Keratinocyte (primary cell): ENCODE measurements at regions not wholly inside any gene's neighbourhood (a gene's known extent, or its start where the extent isn't known, plus 50 kb on each side); places are given as distances from the start of the nearest gene placed in this dataset.

ENCODE experiments used
- CTCF ChIP-seq, 3 experiments: IDR thresholded peaks in 1 of 3; conservative IDR thresholded peaks in 1 of 3; optimal IDR thresholded peaks in 1 of 3; 2 replicates in 2 of 3; 3 replicates in 1 of 3; pipeline versions ENCODE3 to v1.5.1; 2011; ENCODE audit warnings: low read length in 3 of 3, mild to moderate bottlenecking in 3 of 3, moderate library complexity in 2 of 3, control low read depth in 1 of 3, inconsistent platforms in 1 of 3; ENCODE audit not compliant: insufficient read depth in 2 of 3; ENCODE audit errors: extremely low read depth in 1 of 3
- EZH2 ChIP-seq: IDR thresholded peaks from one replicate; pipeline ENCODE4 v1.6.1; 2012; ENCODE audit warnings: inconsistent platforms, mild to moderate bottlenecking, low read length, moderate library complexity

GRCh38 chr3:13173186-13173585 is 100.0 kb upstream of the IQSEC1 start:
- TF ChIP-seq CTCF (optimal IDR thresholded peaks at IDR 0.05 in 1 of 3, IDR thresholded peaks at IDR 0.05 in 1 of 3, conservative IDR thresholded peaks at IDR 0.05 in 1 of 3; ENCODE audit: extremely low read depth in 1 of 3, insufficient read depth in 2 of 3, low read length in 3 of 3): no peak
- TF ChIP-seq EZH2: no peak
